GM23248 (cell line): ENCODE measurements at regions not wholly inside any gene's neighbourhood (a gene's known extent, or its start where the extent isn't known, plus 50 kb on each side); places are given as distances from the start of the nearest gene placed in this dataset.

Source experiments
- EZH2 ChIP-seq: fragments of 200-600 bp; sonication (generic); IDR thresholded peaks from 2 replicates; pipeline ENCODE4 v1.6.1; 2018; ENCODE audit warnings: antibody characterized with exemption, mild to moderate bottlenecking; ENCODE audit not compliant: insufficient read depth, poor library complexity, severe bottlenecking
- EZH2phosphoT487 ChIP-seq: fragments of 200-600 bp; sonication (generic); IDR thresholded peaks from 2 replicates; pipeline ENCODE4 v1.6.1; 2018; ENCODE audit warnings: antibody characterized with exemption, moderate library complexity, mild to moderate bottlenecking, low read depth; ENCODE audit not compliant: insufficient read depth

DNA sequence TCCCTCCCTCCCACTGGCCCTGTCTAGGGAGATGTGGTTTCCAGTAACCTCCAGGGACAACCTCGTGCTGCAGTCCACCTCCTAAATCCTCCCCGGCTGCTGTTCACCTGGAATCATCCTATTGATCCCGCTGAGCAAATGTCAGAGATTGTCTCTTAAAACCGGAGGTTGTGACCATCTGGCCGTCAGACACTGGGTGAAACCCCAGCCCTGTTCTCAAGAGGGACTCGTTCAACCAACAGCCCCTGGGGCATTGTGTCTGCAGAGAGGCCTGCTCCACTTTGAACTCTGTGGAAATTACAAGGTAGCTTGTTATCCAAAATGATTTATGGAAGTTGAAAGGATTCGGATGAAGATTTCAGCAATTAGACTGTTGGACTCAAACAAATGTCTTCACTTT, 498.0 kb downstream of the MATN1 start:
- no peak for TF ChIP-seq EZH2phosphoT487
- TF ChIP-seq EZH2, result no peak
